ENCODE measurements at regions not wholly inside any gene's neighbourhood (a gene's known extent, or its start where the extent isn't known, plus 50 kb on each side); places are given as distances from the start of the nearest gene placed in this dataset.

- TF ChIP-seq CTCF (IDR thresholded peaks at IDR 0.05; ENCODE audit: low read length) (no peak), EZH2 (IDR thresholded peaks at IDR 0.05; ENCODE audit: borderline replicate concordance, low read length) (no peak)
Measured at GRCh38 chr5:92633875-92634487, 947.0 kb downstream of the NR2F1-AS1 start.

All from OCI-LY1 (cell line).